ENCODE measurements at regions not wholly inside any gene's neighbourhood (a gene's known extent, or its start where the extent isn't known, plus 50 kb on each side); places are given as distances from the start of the nearest gene placed in this dataset.

DNA sequence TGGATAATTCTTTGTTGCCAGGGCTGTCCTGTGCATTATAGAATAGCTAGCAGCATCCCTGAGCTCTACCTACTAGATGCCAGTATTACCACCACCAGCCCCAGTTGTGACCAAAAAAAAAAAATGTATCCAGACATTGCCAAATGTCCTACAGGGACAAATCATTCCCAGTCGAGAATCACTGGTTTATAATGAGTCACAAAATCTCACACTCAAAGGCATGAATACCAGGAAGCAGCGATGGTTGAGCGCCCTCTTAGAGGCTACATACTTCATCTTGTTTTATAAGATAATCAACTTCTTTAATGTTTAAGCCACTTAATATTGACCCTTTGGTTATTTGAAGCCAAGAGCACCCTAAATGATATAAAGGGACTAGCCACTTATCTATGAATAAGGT lies 297.3 kb downstream of the DHX15 start:
- no peak for DNase-seq (ENCODE audit: low read depth)

DNA sequence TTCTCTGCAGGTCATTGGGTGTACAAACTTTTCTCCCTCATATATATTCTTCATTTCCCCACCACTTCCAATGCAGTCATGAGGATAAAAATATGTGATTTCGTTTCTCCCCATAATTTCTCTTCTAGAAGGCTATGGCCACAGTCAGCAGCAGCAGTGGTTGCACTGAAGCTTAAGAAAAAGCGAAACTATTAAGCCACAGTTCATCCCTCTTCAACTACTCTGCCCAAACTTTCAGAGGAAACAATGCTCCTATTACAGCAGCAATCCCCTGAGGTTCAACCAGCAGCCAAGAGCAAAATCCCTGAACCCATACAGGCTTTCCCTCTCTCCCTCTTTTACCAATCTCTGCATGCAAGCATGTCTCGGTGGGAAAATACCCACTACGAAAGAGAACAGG lies 298.6 kb downstream of the DHX15 start:
- DNase-seq (ENCODE audit: low read depth) = no peak

DNA sequence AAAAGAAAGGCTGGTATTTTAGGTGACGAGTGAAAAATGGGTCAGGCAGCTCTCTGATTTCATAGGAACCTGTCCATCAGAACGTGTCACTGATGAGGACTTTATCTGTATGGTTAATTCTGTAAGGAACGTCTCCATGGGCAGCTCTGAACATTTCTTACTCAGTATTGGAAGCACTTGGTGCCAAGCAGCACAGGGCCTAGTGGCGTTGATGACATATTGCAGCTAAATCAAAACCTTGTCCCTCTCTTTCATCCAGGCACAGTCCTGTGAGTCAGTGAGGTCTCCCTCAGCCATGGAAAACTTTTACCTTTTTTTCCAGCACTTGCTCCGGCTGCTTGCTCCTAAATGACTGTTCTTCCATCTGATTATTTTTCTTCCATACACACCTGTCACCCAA lies 301.9 kb downstream of the DHX15 start:
- no peak for DNase-seq (ENCODE audit: low read depth)

DNA sequence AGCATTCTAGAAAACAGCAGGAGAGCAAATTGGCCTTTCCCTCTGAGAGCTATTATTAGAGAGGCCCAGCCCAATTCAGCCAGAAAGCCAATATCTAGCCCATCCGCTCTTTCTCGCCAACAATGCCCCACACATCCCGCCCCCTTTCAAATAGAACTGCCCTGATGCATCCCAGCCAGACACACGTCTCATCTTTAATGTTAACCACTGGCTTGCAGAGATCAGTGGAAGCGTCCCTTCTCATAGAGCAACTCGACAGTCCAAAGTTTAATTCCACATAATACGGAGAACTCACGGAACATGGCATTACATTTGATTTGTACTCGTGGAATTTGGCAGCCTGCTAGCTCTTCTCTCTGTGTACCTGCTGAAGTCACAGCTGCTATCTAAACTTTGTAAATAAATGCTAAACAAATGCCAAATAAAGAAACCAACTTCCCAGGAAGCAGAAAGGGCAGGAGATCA lies 304.4 kb downstream of the DHX15 start:
- no peak for DNase-seq (ENCODE audit: low read depth)

DNA sequence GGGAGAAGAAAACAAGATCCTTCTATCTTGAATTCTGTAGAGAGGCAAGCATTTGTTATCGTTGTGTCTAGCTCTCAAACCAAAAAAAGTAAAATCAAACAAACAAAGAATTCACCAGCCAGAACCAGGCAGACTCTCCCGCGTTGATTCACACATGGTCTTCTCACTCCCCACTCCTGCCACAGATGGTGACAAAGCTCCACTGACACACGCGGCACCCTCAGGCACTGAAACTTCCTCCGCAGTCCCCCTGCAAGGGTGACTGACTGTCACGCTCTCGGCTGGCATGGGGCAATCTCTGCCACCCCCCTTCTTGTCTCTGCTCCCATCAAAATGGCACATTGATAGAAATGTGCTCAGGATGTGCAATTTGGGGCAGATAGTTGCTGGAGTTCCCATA lies 304.9 kb downstream of the DHX15 start:
- DNase-seq (ENCODE audit: low read depth) = no peak

DNA sequence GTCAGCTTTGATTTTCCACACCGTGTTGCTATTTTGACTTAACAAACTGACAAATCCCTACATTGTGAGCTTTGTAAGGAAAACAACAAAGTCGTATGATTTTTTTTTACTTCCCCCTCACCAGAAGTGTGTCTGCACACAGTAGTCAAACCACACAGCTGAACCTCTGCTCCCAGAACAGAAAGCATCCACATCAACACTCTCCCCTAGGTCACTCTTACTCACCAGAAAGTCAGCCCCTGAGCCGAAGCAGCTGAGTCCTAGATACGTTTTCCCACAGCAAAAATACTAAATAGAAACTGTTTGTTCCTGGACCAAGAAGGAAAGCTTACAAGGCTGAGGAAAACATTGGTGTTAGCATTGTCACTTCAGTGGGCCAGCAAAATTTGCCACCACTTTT lies 305.7 kb downstream of the DHX15 start:
- DNase-seq (ENCODE audit: low read depth) = no peak

- no peak for DNase-seq (ENCODE audit: low read depth)
Observed at GRCh38 chr4:24274381-24274941, 309.9 kb downstream of the DHX15 start.

DNA sequence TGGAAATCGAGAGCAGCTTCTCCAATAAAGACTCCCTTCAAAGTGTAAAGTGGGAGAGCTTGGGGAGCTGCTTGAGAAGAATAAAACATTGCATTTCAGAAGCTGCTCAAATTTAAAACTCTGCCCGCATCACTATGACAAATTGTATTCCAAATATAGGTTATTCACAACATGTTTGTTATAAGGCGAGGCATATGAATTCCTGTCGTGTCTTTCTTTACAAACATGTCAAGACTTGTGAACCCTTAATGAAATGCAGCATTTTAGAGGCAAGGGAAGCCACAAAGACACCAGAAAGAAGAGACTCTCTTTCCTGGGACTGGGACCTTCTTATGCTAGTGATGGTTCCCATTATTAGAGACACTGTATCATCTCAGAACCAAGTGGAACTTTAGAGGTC lies 311.2 kb downstream of the DHX15 start:
- no peak for DNase-seq (ENCODE audit: low read depth)

- no peak for DNase-seq (ENCODE audit: low read depth)
Observed at GRCh38 chr4:24266951-24267722, 317.2 kb downstream of the DHX15 start.

DNA sequence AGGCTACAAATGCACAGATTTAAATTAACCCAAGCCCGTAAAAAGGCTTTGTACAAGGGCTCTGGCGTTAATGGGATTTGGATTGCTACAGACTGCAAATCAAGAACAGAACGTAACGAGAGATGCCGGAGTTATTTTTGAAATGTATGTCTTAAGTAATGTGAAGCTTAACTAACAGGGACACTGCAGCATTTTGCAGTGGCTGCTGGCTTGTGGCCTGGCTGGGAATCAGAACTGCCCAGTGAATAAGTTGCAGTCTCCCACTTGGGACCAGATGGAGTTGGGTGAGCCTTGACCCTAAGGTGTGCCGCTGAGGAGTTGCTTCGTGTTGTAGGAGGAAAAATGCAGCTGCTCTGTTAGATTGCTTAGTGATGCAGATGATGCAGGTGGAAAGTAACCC lies 318.4 kb downstream of the DHX15 start:
- no peak for DNase-seq (ENCODE audit: low read depth)

DNA sequence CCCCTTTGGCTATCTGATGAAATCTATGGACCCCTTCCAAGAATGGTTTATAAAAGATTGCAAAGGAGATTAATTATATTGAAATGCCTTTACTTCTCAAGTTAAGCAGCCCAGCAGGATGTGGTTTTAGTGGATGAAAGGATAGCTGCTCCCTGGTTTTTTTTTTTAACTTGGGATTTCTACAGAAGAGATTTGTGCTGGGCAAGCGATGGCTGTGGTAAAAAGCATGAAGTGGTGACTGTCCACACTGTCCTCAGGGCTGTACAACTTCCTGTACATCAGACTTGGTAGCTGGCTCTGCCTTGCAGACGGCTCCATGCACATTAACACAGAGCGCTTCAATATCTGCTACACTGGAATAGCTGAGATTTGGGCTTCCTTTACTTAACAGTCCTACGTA lies 321.7 kb downstream of the DHX15 start:
- DNase-seq (ENCODE audit: low read depth) = no peak

DNA sequence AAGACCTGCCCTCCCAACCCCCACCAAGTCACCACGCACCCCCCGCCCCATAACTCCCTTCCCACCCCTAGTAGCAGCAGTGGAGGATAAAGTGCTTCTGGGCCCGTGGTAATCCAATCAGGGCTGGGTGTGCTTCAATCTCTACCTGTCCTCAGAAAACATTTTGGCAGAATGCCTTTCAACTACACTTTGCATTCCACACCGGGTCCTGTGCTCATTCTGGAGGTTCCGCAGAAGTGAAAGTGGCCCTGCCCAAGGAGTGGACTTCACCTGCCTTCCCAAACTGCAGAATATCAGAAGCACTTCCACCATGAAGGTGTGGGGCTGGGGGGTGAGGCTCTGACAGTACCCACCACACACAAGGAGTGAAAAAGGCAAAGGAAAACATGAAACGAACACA lies 322.3 kb downstream of the DHX15 start:
- no peak for DNase-seq (ENCODE audit: low read depth)

- DNase-seq (ENCODE audit: low read depth) = no peak
Observed at GRCh38 chr4:24260923-24261564, 323.3 kb downstream of the DHX15 start.

DNA sequence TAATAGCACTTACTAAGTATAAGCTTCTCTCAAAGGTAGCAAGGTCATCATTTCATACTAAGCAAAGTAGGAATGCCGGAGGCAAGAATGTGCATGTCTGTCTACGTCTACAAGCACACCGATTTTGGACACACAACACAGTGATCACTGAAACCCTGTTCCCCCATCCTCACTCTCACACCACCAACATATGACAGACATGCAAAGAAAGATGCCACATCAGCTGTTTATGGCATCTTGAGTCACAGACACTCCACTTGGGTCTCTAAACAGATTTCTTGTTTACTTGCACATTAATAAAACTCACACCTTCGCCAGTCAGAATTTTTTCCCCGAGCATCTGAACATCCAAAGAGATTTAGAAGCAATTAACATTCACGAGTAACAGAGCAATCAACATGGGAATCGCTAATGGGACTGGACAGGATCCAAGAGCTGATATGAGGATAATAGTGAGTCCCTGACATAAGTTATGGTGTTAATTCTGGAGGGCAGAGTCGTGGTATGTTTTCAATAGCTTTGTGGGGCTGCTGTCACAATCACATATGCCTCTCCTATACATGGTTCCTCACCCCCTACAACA lies 324.1 kb downstream of the DHX15 start:
- no peak for DNase-seq (ENCODE audit: low read depth)

DNA sequence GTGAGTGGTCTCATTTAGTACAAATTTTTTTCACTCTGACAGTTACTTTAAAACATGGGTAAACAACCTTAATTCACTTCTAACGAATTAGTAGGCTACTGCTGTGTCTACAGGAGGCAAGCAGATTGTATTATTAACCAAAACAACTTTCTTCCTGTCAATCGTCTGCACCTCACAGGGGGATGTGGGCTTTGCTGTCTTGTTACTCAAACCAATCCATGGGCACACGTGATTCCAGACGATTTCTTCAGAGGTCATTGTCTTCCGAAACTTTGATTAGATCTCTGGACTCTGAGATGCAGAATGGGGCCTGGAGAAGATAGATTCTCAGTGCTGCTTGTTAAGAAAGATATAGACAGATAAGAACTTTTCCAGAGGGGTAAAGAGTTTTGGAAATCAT lies 327.8 kb downstream of the DHX15 start:
- DNase-seq (ENCODE audit: low read depth) = no peak

DNA sequence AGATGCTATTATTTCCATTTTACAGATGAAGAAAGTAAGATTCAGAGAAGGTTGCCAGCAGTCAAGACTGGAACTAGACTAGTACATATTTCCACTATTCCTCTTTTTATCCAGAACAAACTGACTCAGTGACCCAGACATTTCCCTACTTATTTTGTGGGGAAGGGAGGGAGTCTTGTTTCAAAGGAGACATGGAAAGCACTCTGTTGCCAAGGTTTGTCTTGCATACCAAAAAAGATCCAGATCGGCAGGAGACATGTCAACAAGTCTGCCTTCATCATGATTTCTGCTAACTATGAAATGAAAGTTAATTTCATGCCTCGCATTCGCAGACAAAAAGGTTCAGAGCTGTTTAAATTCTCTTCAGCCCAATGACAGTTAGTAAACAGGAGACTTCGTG lies 328.3 kb downstream of the DHX15 start:
- DNase-seq (ENCODE audit: low read depth) = no peak

- DNase-seq (ENCODE audit: low read depth) = no peak
Observed at GRCh38 chr4:24252121-24252520, 332.2 kb downstream of the DHX15 start.

DNA sequence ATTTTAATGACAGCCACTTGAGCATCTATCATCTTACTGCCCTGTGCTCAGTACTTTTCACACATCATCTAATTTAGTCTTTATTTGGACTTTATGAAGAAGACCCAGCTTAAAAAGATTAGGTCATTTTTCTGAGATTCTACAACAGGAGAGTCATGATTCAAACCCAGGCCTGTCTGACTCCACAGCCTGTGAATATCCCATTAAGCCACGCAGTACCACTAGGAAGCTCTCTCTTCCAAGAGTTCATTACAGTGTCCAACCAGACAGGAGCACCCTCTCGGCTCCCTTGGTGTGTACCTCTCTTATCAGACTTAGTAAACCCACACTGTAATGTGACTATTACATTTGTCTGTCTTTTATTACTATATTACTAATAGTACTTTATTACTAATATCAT lies 332.8 kb downstream of the DHX15 start:
- DNase-seq (ENCODE audit: low read depth) = no peak

- no peak for DNase-seq (ENCODE audit: low read depth)
Observed at GRCh38 chr4:24249972-24250371, 334.4 kb downstream of the DHX15 start.

GRCh38 chr4:24248674-24249630 lies 335.4 kb downstream of the DHX15 start:
- no peak for DNase-seq (ENCODE audit: low read depth)

- no peak for DNase-seq (ENCODE audit: low read depth)
Observed at GRCh38 chr4:24245491-24245820, 338.9 kb downstream of the DHX15 start.
